ENCODE measurements at regions not wholly inside any gene's neighbourhood (a gene's known extent, or its start where the extent isn't known, plus 50 kb on each side); places are given as distances from the start of the nearest gene placed in this dataset.

DNA sequence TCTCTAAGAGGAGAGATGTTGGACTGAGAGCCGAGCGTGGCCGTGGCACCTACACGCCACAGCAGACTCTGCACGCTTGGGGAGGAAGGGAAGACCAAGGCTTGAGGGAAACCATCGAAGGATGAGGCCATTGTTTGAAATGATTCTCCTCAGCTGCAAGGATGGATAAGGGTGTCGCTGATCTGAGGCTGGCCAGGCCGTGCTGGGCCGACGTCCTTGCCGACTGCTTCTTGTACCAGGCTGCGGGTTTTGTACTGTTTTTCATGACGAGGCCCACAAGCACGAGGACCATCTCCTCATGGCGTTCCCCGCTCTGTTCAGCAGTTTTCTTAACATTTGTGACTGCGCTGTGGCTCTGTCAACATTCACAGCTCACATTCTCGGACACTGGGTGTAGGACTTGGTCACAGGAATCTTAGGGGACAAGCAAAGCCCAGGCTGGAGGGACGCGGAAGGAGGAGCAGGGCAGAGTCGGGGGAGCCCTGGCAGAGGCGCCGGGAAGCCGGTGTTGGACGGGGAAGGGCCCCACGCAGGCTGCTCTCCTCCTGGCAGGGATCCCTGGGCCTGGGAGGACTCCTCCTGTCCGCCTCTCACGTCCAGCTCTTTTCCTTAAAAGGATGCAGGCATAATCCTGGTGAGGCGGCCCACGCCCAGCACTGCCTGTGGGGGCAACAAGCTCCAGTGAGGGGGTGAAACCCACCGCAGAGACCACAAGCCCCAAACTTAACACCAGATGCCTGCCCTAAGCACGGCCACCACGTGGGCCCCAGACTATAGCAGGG lies 259.0 kb upstream of the SALL3 start:
- intact Hi-C loops (cut with DNase I; ENCODE audit: low total_unique reads) = no loop called here
- peak in 1 of 2 donors; percentile 49 for DNase-seq
- no peaks in the 10 kb centered on the region for H3K4me1 ChIP-seq

GRCh38 chr18:78721238-78721875 lies 258.3 kb upstream of the SALL3 start:
- Histone ChIP-seq H3K9me3 (no peaks in the 10 kb centered on the region), H3K27ac (no peak overlapping the region), H3K27me3 (peaks cover 0 to 11% of the 10 kb centered on the region in 2 donors), H3K36me3 (no peaks in the 10 kb centered on the region), H3K4me1 (no peaks in the 10 kb centered on the region), H3K4me3 (no peak overlapping the region)
- TF ChIP-seq, protein P1, sequence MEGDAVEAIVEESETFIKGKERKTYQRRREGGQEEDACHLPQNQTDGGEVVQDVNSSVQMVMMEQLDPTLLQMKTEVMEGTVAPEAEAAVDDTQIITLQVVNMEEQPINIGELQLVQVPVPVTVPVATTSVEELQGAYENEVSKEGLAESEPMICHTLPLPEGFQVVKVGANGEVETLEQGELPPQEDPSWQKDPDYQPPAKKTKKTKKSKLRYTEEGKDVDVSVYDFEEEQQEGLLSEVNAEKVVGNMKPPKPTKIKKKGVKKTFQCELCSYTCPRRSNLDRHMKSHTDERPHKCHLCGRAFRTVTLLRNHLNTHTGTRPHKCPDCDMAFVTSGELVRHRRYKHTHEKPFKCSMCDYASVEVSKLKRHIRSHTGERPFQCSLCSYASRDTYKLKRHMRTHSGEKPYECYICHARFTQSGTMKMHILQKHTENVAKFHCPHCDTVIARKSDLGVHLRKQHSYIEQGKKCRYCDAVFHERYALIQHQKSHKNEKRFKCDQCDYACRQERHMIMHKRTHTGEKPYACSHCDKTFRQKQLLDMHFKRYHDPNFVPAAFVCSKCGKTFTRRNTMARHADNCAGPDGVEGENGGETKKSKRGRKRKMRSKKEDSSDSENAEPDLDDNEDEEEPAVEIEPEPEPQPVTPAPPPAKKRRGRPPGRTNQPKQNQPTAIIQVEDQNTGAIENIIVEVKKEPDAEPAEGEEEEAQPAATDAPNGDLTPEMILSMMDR (IDR thresholded peaks at IDR 0.05) = no peak
- peak in 1 of 2 donors; percentile 45 for DNase-seq
- intact Hi-C loops (cut with DNase I; ENCODE audit: low total_unique reads) = no loop called here

More for the DNA sequence above, 259.0 kb upstream of the SALL3 start:
- Histone ChIP-seq H3K27ac (no peak overlapping the region), H3K4me3 (no peak overlapping the region), H3K36me3 (no peaks in the 10 kb centered on the region), H3K9me3 (no peaks in the 10 kb centered on the region), H3K27me3 (peaks cover 0 to 11% of the 10 kb centered on the region in 2 donors)
- TF ChIP-seq, protein P1 (IDR thresholded peaks at IDR 0.05) = no peak

DNA sequence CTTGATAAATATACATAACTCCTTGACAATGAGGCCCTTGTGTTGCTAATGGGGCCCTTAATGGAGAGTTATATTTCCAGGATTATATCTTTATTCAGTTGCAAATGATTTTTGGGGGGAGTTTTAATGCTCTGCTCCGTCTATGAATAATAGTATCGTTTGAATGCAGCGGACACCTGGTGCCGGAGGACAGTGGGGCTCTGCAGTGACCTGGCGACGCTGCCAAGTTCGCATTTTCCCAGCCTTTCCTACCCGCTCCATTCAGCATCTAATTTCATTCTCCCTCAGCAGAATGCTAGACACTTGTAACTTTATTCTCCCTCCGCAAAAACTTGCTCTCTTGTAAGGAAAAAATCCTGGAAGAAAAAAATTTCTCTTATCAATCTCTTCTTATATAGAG lies 257.6 kb upstream of the SALL3 start:
- Histone ChIP-seq H3K4me3 (no peak overlapping the region), H3K4me1 (no peaks in the 10 kb centered on the region), H3K9me3 (no peaks in the 10 kb centered on the region), H3K27ac (no peak overlapping the region), H3K27me3 (peaks cover 0 to 11% of the 10 kb centered on the region in 2 donors), H3K36me3 (no peaks in the 10 kb centered on the region)
- intact Hi-C loops (cut with DNase I; ENCODE audit: low total_unique reads) = no loop called here
- DNase-seq = no peak
- TF ChIP-seq, protein P1 (IDR thresholded peaks at IDR 0.05) = no peak

DNA sequence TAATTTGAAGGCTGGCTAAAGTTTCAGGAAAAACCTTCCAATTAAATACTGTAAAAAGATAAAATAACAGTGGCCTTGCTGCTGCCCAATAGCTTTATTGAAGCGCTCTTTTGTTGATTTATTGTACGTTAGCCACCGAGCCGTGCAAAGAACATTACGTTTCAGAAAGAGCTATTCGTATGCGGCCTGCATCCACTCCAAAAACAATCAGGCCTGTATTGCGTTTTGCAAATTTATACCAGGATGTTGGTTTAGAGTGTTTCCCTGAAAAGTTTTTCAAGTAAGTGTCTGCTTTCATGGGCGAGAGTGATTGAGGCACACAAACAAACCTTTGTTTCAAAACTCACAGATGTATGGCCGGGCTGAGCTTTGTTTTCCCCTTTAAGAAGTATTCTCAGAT lies 257.2 kb upstream of the SALL3 start:
- Histone ChIP-seq H3K36me3 (no peaks in the 10 kb centered on the region), H3K27me3 (peaks cover 0 to 12% of the 10 kb centered on the region in 2 donors), H3K4me3 (no peak overlapping the region), H3K4me1 (no peaks in the 10 kb centered on the region), H3K9me3 (no peaks in the 10 kb centered on the region), H3K27ac (no peak overlapping the region)
- intact Hi-C loops (cut with DNase I; ENCODE audit: low total_unique reads) = no loop called here
- TF ChIP-seq, protein P1 (IDR thresholded peaks at IDR 0.05) = no peak
- DNase-seq = peak in 1 of 2 donors; percentile 9

GRCh38 chr18:78722929-78723710 lies 256.5 kb upstream of the SALL3 start:
- intact Hi-C loops (cut with DNase I; ENCODE audit: low total_unique reads) = no loop called here
- no peaks in the 10 kb centered on the region for H3K9me3 ChIP-seq
- TF ChIP-seq, protein P1 (IDR thresholded peaks at IDR 0.05) = no peak
- no peaks in the 10 kb centered on the region for H3K36me3 ChIP-seq
- H3K27me3 ChIP-seq = peaks cover 0 to 14% of the 10 kb centered on the region in 2 donors
- H3K27ac ChIP-seq = no peak overlapping the region
- DNase-seq = peak; percentile 11 to 27
- H3K4me3 ChIP-seq = no peak overlapping the region
- H3K4me1 ChIP-seq = no peaks in the 10 kb centered on the region
